DND-41 (cell line): ENCODE measurements at regions not wholly inside any gene's neighbourhood (a gene's known extent, or its start where the extent isn't known, plus 50 kb on each side); places are given as distances from the start of the nearest gene placed in this dataset.

Experiments
- ATAC-seq: fragments of 200-7000 bp; cut with Tn5 transposase; 3 replicates; pipeline ENCODE4 v1.9.1; 2021; ENCODE audit warnings: low read depth; ENCODE audit not compliant: insufficient read depth
- DNase-seq: peaks from one replicate; pipeline ENCODE4 v3.0.0-alpha.2; 2020
- H2AFZ ChIP-seq: 2 replicates; pipeline ENCODE4 v1.6.0; 2012; ENCODE audit warnings: low read depth, low read length
- H3K27ac ChIP-seq: 2 replicates; pipeline ENCODE4 v1.5.1; 2012; ENCODE audit warnings: low read length, inconsistent platforms
- H3K27me3 ChIP-seq: fragments of 200-600 bp; sonication (generic); 2 replicates; pipeline ENCODE4 v1.6.0; 2012; ENCODE audit warnings: low read length, mild to moderate bottlenecking, inconsistent platforms; ENCODE audit not compliant: insufficient read depth, poor library complexity
- H3K36me3 ChIP-seq: 2 replicates; pipeline ENCODE4 v1.5.1; 2012; ENCODE audit warnings: low read length, inconsistent platforms; ENCODE audit not compliant: insufficient read depth
- H3K4me1 ChIP-seq: 2 replicates; pipeline ENCODE4 v1.5.1; 2012; ENCODE audit warnings: mild to moderate bottlenecking, low read length; ENCODE audit not compliant: insufficient read depth
- H3K4me2 ChIP-seq: 2 replicates; pipeline ENCODE4 v1.6.0; 2012; ENCODE audit warnings: mild to moderate bottlenecking, moderate library complexity, low read length, inconsistent platforms; ENCODE audit not compliant: insufficient read depth
- H3K4me3 ChIP-seq, 2 experiments: fragments of 200-600 bp in 1 of 2; shearing (Covaris generic) in 1 of 2; 2 replicates each; pipeline ENCODE4 v1.5.1; 2012 to 2016; ENCODE audit warnings: inconsistent platforms in 2 of 2, low read length in 2 of 2, mild to moderate bottlenecking in 2 of 2, low read depth in 1 of 2, moderate library complexity in 1 of 2
- H3K79me2 ChIP-seq: 2 replicates; pipeline ENCODE4 v1.6.0; 2012; ENCODE audit warnings: low read length, inconsistent platforms; ENCODE audit not compliant: insufficient read depth
- H3K9ac ChIP-seq: 2 replicates; pipeline ENCODE4 v1.6.0; 2012; ENCODE audit warnings: low read depth, mild to moderate bottlenecking, inconsistent platforms, low read length, moderate library complexity
- H3K9me3 ChIP-seq: 2 replicates; pipeline ENCODE4 v1.5.1; 2012; ENCODE audit warnings: low read length, moderate library complexity, mild to moderate bottlenecking, inconsistent platforms; ENCODE audit not compliant: insufficient read depth, severe bottlenecking
- H4K20me1 ChIP-seq: 2 replicates; pipeline ENCODE4 v1.6.0; 2012; ENCODE audit warnings: low read length; ENCODE audit not compliant: insufficient read depth
- CTCF ChIP-seq: IDR thresholded peaks from 2 replicates; pipeline ENCODE4 v1.5.1; 2012; ENCODE audit warnings: borderline replicate concordance, low read length, moderate library complexity, mild to moderate bottlenecking; ENCODE audit not compliant: poor library complexity, severe bottlenecking; ENCODE audit errors: extremely low read depth
- EZH2 ChIP-seq: IDR thresholded peaks from 3 replicates; pipeline ENCODE4 v1.6.1; 2012; ENCODE audit warnings: borderline replicate concordance, low read depth, mild to moderate bottlenecking, moderate library complexity, low read length, inconsistent platforms; ENCODE audit not compliant: severe bottlenecking

DNA sequence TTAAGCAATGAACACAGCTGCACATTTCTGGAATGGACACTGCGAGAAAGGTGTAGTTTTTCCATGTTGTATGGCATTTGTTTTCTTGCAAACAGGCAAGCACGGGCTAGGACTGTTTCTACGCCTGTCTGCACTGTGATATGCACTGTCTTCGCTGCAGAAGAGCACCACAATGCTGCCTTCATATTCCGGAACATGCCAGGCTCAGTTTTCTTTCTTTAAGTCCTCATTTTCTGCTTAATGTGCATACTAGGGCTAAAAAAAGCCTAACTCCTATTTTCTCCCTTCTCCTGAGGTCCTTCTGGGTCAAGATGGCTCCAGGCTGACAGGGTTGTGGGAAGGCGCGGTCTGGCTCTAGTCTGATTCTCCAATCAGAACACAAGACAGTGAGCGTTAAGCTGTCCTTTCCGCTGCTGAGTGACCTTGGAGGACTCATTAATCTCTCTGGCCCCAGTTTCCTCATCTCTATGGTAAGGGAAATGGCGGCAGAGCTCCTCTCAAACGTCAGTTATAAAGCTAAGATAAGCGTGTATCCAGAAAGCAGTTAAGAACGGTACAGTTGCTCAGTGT lies 379.9 kb downstream of the C6orf118 start:
- Histone ChIP-seq H3K4me2 (no peak overlapping the region), H4K20me1 (no peaks in the 10 kb centered on the region), H3K4me1 (no peaks in the 10 kb centered on the region), H3K9ac (no peak overlapping the region), H2AFZ (no peak overlapping the region), H3K27ac (no peak overlapping the region), H3K79me2 (no peaks in the 10 kb centered on the region), H3K27me3 (no peaks in the 10 kb centered on the region), H3K4me3 (no peak overlapping the region), H3K36me3 (no peaks in the 10 kb centered on the region), H3K9me3 (peaks cover 2% of the 10 kb centered on the region)
- no peak for ATAC-seq
- TF ChIP-seq EZH2 (no peak), CTCF (no peak)
- DNase-seq, result no peak

- H3K36me3 ChIP-seq, result no peaks in the 10 kb centered on the region
- H3K4me1 ChIP-seq, result no peaks in the 10 kb centered on the region
- DNase-seq (no peak), ATAC-seq (no peak)
- H3K9ac ChIP-seq, result no peak overlapping the region
- no peaks in the 10 kb centered on the region for H3K27me3 ChIP-seq
- no peaks in the 10 kb centered on the region for H3K79me2 ChIP-seq
- no peak overlapping the region for H3K27ac ChIP-seq
- no peak overlapping the region for H2AFZ ChIP-seq
- H3K4me3 ChIP-seq, result no peak overlapping the region
- H3K4me2 ChIP-seq, result no peak overlapping the region
- no peaks in the 10 kb centered on the region for H4K20me1 ChIP-seq
- TF ChIP-seq EZH2, result no peak
- TF ChIP-seq CTCF, result no peak
- H3K9me3 ChIP-seq, result peaks cover 2% of the 10 kb centered on the region
Measured at GRCh38 chr6:164928728-164929407, 380.5 kb downstream of the C6orf118 start.

DNA sequence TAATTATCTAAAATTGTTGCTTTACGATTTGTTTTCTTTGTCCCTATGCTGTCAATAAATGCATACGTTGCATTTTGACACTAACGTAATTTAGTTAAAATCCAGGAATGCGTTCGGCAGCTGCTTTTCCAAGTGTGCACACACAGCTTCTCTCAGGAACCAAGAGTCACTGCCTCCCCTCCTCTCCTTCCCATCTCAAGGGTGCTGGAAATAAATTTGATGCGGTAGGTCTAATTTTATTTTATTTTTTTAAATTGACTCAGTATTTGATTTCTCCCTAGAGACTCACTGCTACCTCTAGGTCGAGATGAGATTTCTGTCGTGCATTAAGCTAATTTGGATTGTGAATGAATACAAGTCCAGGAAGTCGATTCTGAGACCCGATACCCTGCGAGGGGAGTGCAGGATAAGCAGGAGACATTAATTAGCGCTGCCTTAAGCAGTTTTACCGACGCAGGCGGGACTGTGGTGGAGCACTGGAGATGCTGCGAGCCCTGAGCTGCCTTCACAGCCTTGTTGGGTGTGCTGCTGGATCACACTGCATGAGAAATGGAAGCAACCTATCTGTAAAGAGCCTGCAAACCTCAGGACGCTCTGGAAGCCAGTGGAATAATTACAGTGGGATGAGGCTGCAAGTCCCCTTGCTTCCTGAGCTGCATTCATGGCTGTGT lies 381.2 kb downstream of the C6orf118 start:
- no peak overlapping the region for H3K4me2 ChIP-seq

More for the DNA sequence above, 381.2 kb downstream of the C6orf118 start:
- no peaks in the 10 kb centered on the region for H3K4me1 ChIP-seq
- no peaks in the 10 kb centered on the region for H3K36me3 ChIP-seq
- no peak overlapping the region for H3K9ac ChIP-seq
- no peak overlapping the region for H3K27ac ChIP-seq
- DNase-seq (no peak), ATAC-seq (no peak)
- H2AFZ ChIP-seq, result no peak overlapping the region
- H3K4me3 ChIP-seq, result no peak overlapping the region
- peaks cover 2% of the 10 kb centered on the region for H3K9me3 ChIP-seq
- no peaks in the 10 kb centered on the region for H3K79me2 ChIP-seq
- H3K27me3 ChIP-seq, result no peaks in the 10 kb centered on the region
- no peaks in the 10 kb centered on the region for H4K20me1 ChIP-seq
- TF ChIP-seq EZH2 (no peak), CTCF (no peak)
